ENCODE measurements at regions not wholly inside any gene's neighbourhood (a gene's known extent, or its start where the extent isn't known, plus 50 kb on each side); places are given as distances from the start of the nearest gene placed in this dataset.

- no peak for TF ChIP-seq CTCF (conservative IDR thresholded peaks at IDR 0.05)
Observed at GRCh38 chr7:124120911-124121310, 88.0 kb upstream of the TMEM229A start.

More at GRCh38 chr7:124120911-124121310, 88.0 kb upstream of the TMEM229A start:
- Histone ChIP-seq H3K79me2 (ENCODE audit: insufficient read depth, low read length) (no peaks in the 10 kb centered on the region), H3K4ac (ENCODE audit: low read depth, low read length) (no peak overlapping the region), H2BK15ac (ENCODE audit: low read depth, low read length) (no peak overlapping the region), H2AFZ (ENCODE audit: low read length) (no peak overlapping the region), H2BK20ac (ENCODE audit: low read depth, low read length, poor library complexity, severe bottlenecking) (no peak overlapping the region), H3K79me1 (ENCODE audit: insufficient read depth, low read depth, low read length, poor library complexity, severe bottlenecking) (no peaks in the 10 kb centered on the region), H3K4me1 (ENCODE audit: insufficient read depth, low read length) (no peaks in the 10 kb centered on the region), H3K27me3 (ENCODE audit: insufficient read depth, low read length) (no peaks in the 10 kb centered on the region), H3K56ac (ENCODE audit: insufficient read length, low read depth, low read length) (no peak overlapping the region), H4K5ac (ENCODE audit: insufficient read length, low read depth, low read length) (no peak overlapping the region), H3K4me2 (ENCODE audit: insufficient read depth, insufficient read length, low read length) (no peak overlapping the region), H2BK120ac (ENCODE audit: low read depth, low read length, poor library complexity, severe bottlenecking) (no peak overlapping the region), H2BK5ac (ENCODE audit: insufficient read length, low read length) (no peak overlapping the region), H4K8ac (replicated peaks; ENCODE audit: insufficient read length, low read depth, low read length) (no peak overlapping the region), H3K9ac (ENCODE audit: extremely low read depth, insufficient read length, low read length) (no peak overlapping the region), H4K91ac (ENCODE audit: insufficient read length, low read depth, low read length) (no peak overlapping the region), H3K27ac (ENCODE audit: insufficient read length, low read depth, low read length) (no peak overlapping the region), H2BK12ac (ENCODE audit: insufficient read length, low read depth, low read length) (no peak overlapping the region), H3K23me2 (ENCODE audit: insufficient read length, low read depth, low read length, poor library complexity, severe bottlenecking) (no peaks in the 10 kb centered on the region), H3K23ac (ENCODE audit: insufficient read length, low read depth, low read length) (no peak overlapping the region), H3K18ac (ENCODE audit: insufficient read length, low read depth, low read length) (no peak overlapping the region), H3K9me3 (ENCODE audit: control insufficient read depth, low read depth, low read length) (no peaks in the 10 kb centered on the region), H3K14ac (ENCODE audit: insufficient read depth, low read length) (no peak overlapping the region), H4K20me1 (ENCODE audit: control insufficient read depth, insufficient read depth, insufficient read length) (no peaks in the 10 kb centered on the region), H2AK5ac (ENCODE audit: insufficient read length, low read length) (no peak overlapping the region), H3T11ph (ENCODE audit: low read length) (no peak overlapping the region)
- Mint-ChIP-seq H3K27me3 (ENCODE audit: low read depth) (no peaks in the 10 kb centered on the region), H3K4me1 (no peaks in the 10 kb centered on the region), H3K4me3 (no peak overlapping the region), H3K36me3 (ENCODE audit: insufficient read depth in 1 of 3, low read depth in 3 of 3) (peaks cover 0 to 7% (median 0%) of the 10 kb centered on the region in 3 experiments; a peak in 3 of 7 replicates), H3K27ac (no peak overlapping the region), H3K9me3 (peaks cover 6% of the 10 kb centered on the region in 2 experiments; a peak in 4 of 5 replicates)
- no peak for DNase-seq

Data from H9 (cell line).